ENCODE measurements at regions not wholly inside any gene's neighbourhood (a gene's known extent, or its start where the extent isn't known, plus 50 kb on each side); places are given as distances from the start of the nearest gene placed in this dataset.

DNA sequence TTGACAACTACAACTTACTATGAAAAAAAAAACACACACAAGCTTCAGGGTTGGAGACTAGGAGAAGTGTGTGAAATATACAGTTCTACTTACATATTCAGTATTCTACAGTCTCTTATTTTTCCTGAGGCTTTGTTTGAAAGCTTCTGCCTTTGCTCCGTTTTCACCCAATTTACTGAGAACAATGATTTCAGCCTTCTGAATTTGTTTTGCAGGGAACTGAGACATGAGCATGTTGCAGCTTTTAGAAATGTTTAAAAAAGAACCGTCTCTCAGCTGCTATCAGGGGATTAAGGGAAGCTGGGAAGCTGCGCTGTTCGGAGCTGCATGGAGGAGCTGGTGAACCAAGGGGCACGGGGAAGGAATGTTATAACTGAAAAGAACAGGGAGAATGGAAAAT lies 85.7 kb downstream of the QDPR start:
- TF ChIP-seq, protein P1, sequence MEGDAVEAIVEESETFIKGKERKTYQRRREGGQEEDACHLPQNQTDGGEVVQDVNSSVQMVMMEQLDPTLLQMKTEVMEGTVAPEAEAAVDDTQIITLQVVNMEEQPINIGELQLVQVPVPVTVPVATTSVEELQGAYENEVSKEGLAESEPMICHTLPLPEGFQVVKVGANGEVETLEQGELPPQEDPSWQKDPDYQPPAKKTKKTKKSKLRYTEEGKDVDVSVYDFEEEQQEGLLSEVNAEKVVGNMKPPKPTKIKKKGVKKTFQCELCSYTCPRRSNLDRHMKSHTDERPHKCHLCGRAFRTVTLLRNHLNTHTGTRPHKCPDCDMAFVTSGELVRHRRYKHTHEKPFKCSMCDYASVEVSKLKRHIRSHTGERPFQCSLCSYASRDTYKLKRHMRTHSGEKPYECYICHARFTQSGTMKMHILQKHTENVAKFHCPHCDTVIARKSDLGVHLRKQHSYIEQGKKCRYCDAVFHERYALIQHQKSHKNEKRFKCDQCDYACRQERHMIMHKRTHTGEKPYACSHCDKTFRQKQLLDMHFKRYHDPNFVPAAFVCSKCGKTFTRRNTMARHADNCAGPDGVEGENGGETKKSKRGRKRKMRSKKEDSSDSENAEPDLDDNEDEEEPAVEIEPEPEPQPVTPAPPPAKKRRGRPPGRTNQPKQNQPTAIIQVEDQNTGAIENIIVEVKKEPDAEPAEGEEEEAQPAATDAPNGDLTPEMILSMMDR (conservative IDR thresholded peaks at IDR 0.05 in 1 of 2, IDR thresholded peaks at IDR 0.05 in 1 of 2; ENCODE audit: low read depth in 1 of 2, low read length in 2 of 2): no peak
- TF ChIP-seq EZH2 (IDR thresholded peaks at IDR 0.05; ENCODE audit: low read length, missing control alignments): no peak
